ENCODE measurements at regions not wholly inside any gene's neighbourhood (a gene's known extent, or its start where the extent isn't known, plus 50 kb on each side); places are given as distances from the start of the nearest gene placed in this dataset.
"Not testable (repeated sequence)": the region's sequence is repeated elsewhere in the genome, so short reads cannot be mapped to it uniquely, and the experiment has no call there.

- H3K27me3 ChIP-seq (ENCODE audit: control insufficient read depth, insufficient read depth, low read length), result no peaks in the 10 kb centered on the region
- no peaks in the 10 kb centered on the region for H3K36me3 ChIP-seq (ENCODE audit: control insufficient read depth, insufficient read depth, low read length)
- no peak overlapping the region for H3K4me3 ChIP-seq (ENCODE audit: low read depth, low read length)
- no peak for TF ChIP-seq CTCF (IDR thresholded peaks at IDR 0.05; ENCODE audit: insufficient read depth, low read length, severe bottlenecking)
- DNase-seq (ENCODE audit: low read depth) (no peak), FAIRE-seq (no peak)
Measured at GRCh38 chr6:67687396-67687795, 947.7 kb upstream of the ADGRB3 start.

DNA sequence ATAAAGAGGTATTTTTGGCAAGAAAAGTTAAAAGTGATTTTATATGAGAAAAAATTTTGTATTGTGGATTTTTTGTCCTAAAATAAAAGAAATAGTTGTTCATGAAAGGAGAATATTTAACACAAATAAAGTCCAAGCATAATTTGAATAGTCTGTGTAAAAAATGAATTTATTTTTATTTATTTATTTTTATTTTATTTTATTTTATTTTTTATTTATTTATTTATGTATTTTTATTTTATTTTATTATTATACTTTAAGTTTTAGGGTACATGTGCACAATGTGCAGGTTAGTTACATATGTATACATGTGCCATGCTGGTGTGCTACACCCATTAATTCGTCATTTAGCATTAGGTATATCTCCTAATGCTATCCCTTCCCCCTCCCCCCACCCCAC, 948.9 kb upstream of the ADGRB3 start:
- H3K27me3 ChIP-seq (ENCODE audit: control insufficient read depth, insufficient read depth, low read length); H3K36me3 ChIP-seq (ENCODE audit: control insufficient read depth, insufficient read depth, low read length); DNase-seq (ENCODE audit: low read depth); FAIRE-seq; H3K4me3 ChIP-seq (ENCODE audit: low read depth, low read length): not testable (repeated sequence)

DNA sequence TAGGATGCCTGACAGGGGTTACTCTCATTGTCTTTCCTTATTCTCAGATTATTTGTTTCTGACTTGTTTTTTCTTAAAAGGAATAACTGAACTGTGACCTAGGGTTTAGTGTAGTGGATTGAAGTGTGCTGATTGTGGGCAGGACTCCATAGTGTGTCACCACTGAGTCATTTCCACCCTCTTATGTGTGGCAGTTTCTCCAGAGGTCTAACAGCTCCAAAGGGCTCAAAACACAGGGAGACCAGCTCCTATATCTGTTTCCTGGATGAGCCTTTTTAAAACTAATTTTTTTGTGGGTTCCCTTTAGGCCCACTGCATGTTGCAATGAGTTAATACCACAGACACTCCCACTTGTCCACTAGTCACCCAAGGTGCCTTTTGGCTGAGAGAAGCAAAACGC, 951.1 kb upstream of the ADGRB3 start:
- Histone ChIP-seq H3K36me3 (ENCODE audit: control insufficient read depth, insufficient read depth, low read length) (no peaks in the 10 kb centered on the region), H3K27me3 (ENCODE audit: control insufficient read depth, insufficient read depth, low read length) (no peaks in the 10 kb centered on the region), H3K4me3 (ENCODE audit: low read depth, low read length) (no peak overlapping the region)
- FAIRE-seq (no peak), DNase-seq (ENCODE audit: low read depth) (peak; percentile 77)
- no peak for TF ChIP-seq CTCF (IDR thresholded peaks at IDR 0.05; ENCODE audit: insufficient read depth, low read length, severe bottlenecking)

DNA sequence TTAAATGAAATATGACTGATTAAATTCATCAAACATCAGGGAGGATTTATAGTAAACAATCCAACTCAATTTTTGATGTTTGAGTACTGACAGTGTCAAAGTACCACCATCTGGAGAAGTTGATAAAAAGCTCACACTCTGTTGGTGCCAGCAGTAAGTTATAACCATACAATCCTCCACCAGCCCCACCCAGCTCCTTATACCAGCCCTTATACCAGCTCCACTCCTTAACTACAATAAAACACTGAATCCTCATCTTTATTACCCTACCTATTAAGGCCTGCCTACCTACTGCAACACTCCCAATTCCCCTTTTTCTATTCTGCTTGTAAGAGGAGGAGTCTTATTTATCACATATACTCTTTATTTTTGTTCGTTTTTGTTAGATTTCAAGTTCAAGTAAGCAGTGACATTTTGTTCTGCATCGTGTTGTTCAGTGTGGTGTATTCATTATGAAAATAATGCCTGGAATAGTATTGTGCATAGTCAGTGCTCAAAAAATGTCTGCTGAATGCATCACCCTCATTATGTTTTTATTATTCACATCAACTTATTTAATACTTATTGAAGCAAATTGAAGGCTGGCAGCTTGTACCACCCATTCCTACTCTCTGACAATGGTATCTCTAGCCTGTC, 954.7 kb upstream of the ADGRB3 start:
- FAIRE-seq, result no peak
- TF ChIP-seq CTCF (IDR thresholded peaks at IDR 0.05; ENCODE audit: insufficient read depth, low read length, severe bottlenecking), result no peak
- no peak for DNase-seq (ENCODE audit: low read depth)

DNA sequence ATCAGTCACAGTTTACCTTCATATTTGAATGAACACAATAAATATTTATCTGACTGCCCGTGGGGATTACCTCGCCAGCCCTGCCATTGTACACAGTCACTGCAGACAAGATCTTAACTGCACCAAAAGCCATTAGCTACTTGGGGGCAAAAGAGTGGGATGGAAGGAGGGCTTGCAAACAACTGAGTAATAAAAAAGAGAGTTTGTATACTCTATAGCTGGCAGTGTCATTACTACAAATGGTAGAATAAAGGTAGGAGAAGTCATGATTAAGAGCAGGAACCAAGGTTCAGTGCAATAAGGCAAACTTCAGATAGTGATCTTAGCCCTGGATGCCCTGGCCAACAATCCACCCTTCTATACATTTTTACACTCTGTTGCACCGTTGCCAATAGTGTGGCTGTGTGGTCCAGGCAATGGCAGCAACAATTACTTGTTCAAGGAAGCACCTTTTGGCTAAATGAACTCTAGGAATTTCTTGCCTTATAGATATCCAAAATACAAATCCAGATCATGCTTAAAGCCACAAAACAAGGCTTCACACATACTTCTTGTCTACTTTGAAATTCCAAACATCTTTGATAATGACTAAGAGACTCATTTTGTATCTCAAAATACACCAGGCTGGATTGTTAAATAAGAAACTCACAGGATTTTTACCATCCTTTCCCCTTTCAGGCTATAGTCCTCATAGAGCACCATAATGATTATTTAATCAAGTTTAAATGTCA, 955.4 kb upstream of the ADGRB3 start:
- DNase-seq (ENCODE audit: low read depth), result no peak
- TF ChIP-seq CTCF (IDR thresholded peaks at IDR 0.05; ENCODE audit: insufficient read depth, low read length, severe bottlenecking), result no peak
- Histone ChIP-seq H3K27me3 (ENCODE audit: control insufficient read depth, insufficient read depth, low read length) (no peaks in the 10 kb centered on the region), H3K4me3 (ENCODE audit: low read depth, low read length) (no peak overlapping the region), H3K36me3 (ENCODE audit: control insufficient read depth, insufficient read depth, low read length) (no peaks in the 10 kb centered on the region)
- FAIRE-seq, result no peak

More for the DNA sequence above, 954.7 kb upstream of the ADGRB3 start:
- H3K4me3 ChIP-seq (ENCODE audit: low read depth, low read length), result no peak overlapping the region
- H3K27me3 ChIP-seq (ENCODE audit: control insufficient read depth, insufficient read depth, low read length), result no peaks in the 10 kb centered on the region
- no peaks in the 10 kb centered on the region for H3K36me3 ChIP-seq (ENCODE audit: control insufficient read depth, insufficient read depth, low read length)

DNA sequence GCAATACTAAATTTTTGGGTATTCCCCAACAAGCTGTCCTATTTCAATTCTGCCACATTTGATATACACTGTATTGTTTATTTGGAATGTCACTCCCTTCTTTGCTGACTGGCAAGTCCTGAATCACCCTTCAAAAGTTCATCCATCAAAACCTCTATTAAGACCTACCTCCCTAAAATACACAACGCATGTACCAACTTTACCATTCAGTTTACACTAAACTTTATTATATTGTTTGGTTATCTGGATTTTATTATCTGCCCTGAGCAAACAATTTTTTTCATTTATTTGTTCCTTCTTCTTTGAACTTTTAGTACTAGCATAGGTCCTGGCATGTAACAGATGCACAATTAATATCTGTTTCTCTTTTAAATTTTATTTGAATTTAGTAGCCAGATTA, 958.2 kb upstream of the ADGRB3 start:
- FAIRE-seq (no peak), DNase-seq (ENCODE audit: low read depth) (no peak)
- H3K27me3 ChIP-seq (ENCODE audit: control insufficient read depth, insufficient read depth, low read length), result no peaks in the 10 kb centered on the region
- no peak for TF ChIP-seq CTCF (IDR thresholded peaks at IDR 0.05; ENCODE audit: insufficient read depth, low read length, severe bottlenecking)
- H3K4me3 ChIP-seq (ENCODE audit: low read depth, low read length), result no peak overlapping the region
- H3K36me3 ChIP-seq (ENCODE audit: control insufficient read depth, insufficient read depth, low read length), result no peaks in the 10 kb centered on the region

Data from bronchial epithelial cell (primary cell).